H9 (cell line): ENCODE measurements at regions not wholly inside any gene's neighbourhood (a gene's known extent, or its start where the extent isn't known, plus 50 kb on each side); places are given as distances from the start of the nearest gene placed in this dataset.

Experiments
- DNase-seq: peaks from one replicate; pipeline ENCODE4 v3.0.0-alpha.2; 2017
- H2AFZ ChIP-seq: one replicate; pipeline ENCODE4 v1.6.1; 2013; ENCODE audit warnings: mild to moderate bottlenecking, low read length, control low read depth, moderate library complexity
- H2AK5ac ChIP-seq: 2 replicates; pipeline ENCODE4 v1.6.1; 2013; ENCODE audit warnings: low read length, control low read depth, mixed read lengths; ENCODE audit not compliant: insufficient read length
- H2BK120ac ChIP-seq: one replicate; pipeline ENCODE4 v1.6.1; 2013; ENCODE audit warnings: low read depth, mild to moderate bottlenecking, low read length, control low read depth, inconsistent platforms; ENCODE audit not compliant: poor library complexity, severe bottlenecking
- H2BK12ac ChIP-seq: 2 replicates; pipeline ENCODE4 v1.6.1; 2013; ENCODE audit warnings: low read length, control low read depth, mixed read lengths, low read depth; ENCODE audit not compliant: insufficient read length
- H2BK15ac ChIP-seq: 2 replicates; pipeline ENCODE4 v1.6.1; 2013; ENCODE audit warnings: low read depth, low read length, control low read depth
- H2BK20ac ChIP-seq: one replicate; pipeline ENCODE4 v1.6.1; 2013; ENCODE audit warnings: low read depth, mild to moderate bottlenecking, low read length, control low read depth, inconsistent platforms; ENCODE audit not compliant: poor library complexity, severe bottlenecking
- H2BK5ac ChIP-seq: 2 replicates; pipeline ENCODE4 v1.6.1; 2013; ENCODE audit warnings: low read length, control low read depth, mixed read lengths; ENCODE audit not compliant: insufficient read length
- H3K14ac ChIP-seq: 2 replicates; pipeline ENCODE4 v1.6.1; 2013; ENCODE audit warnings: low read length, control low read depth; ENCODE audit not compliant: insufficient read depth
- H3K18ac ChIP-seq: 2 replicates; pipeline ENCODE4 v1.6.1; 2013; ENCODE audit warnings: low read depth, mild to moderate bottlenecking, mixed read lengths, low read length, control low read depth; ENCODE audit not compliant: insufficient read length
- H3K23ac ChIP-seq: 2 replicates; pipeline ENCODE4 v1.6.1; 2013; ENCODE audit warnings: low read length, control low read depth, mixed read lengths, low read depth; ENCODE audit not compliant: insufficient read length
- H3K23me2 ChIP-seq: 2 replicates; pipeline ENCODE4 v1.6.1; 2013; ENCODE audit warnings: low read depth, mild to moderate bottlenecking, mixed read lengths, low read length, control low read depth; ENCODE audit not compliant: insufficient read length, poor library complexity, severe bottlenecking
- H3K27ac ChIP-seq: 2 replicates; pipeline ENCODE4 v1.5.1; 2013; ENCODE audit warnings: low read length, control low read depth, mixed read lengths, low read depth; ENCODE audit not compliant: insufficient read length
- H3K27me3 ChIP-seq: 2 replicates; pipeline ENCODE4 v1.6.1; 2013; ENCODE audit warnings: low read length, control low read depth, inconsistent platforms; ENCODE audit not compliant: insufficient read depth
- H3K4ac ChIP-seq: 2 replicates; pipeline ENCODE4 v1.6.1; 2013; ENCODE audit warnings: low read depth, mild to moderate bottlenecking, control low read depth, inconsistent platforms, low read length, moderate library complexity
- H3K4me1 ChIP-seq: 2 replicates; pipeline ENCODE4 v1.6.1; 2013; ENCODE audit warnings: low read length, control low read depth, inconsistent platforms; ENCODE audit not compliant: insufficient read depth
- H3K4me2 ChIP-seq: 2 replicates; pipeline ENCODE4 v1.6.1; 2013; ENCODE audit warnings: low read length, control low read depth, mixed read lengths; ENCODE audit not compliant: insufficient read length, insufficient read depth
- H3K56ac ChIP-seq: 2 replicates; pipeline ENCODE4 v1.6.1; 2013; ENCODE audit warnings: low read depth, mild to moderate bottlenecking, mixed read lengths, low read length, control low read depth; ENCODE audit not compliant: insufficient read length
- H3K79me1 ChIP-seq: 2 replicates; pipeline ENCODE4 v1.6.1; 2013; ENCODE audit warnings: low read depth, mild to moderate bottlenecking, moderate library complexity, low read length, control low read depth, inconsistent platforms; ENCODE audit not compliant: insufficient read depth, poor library complexity, severe bottlenecking
- H3K79me2 ChIP-seq: 2 replicates; pipeline ENCODE4 v1.6.1; 2013; ENCODE audit warnings: low read length, control low read depth, inconsistent platforms; ENCODE audit not compliant: insufficient read depth
- H3K9ac ChIP-seq: 2 replicates; pipeline ENCODE4 v1.6.1; 2013; ENCODE audit warnings: low read length, control low read depth, mixed read lengths; ENCODE audit not compliant: insufficient read length; ENCODE audit errors: extremely low read depth
- H3K9me3 ChIP-seq: one replicate; pipeline ENCODE4 v1.6.1; 2013; ENCODE audit warnings: low read depth, low read length, inconsistent platforms; ENCODE audit not compliant: control insufficient read depth
- H3T11ph ChIP-seq: one replicate; pipeline ENCODE4 v1.6.1; 2013; ENCODE audit warnings: mild to moderate bottlenecking, low read length, control low read depth, inconsistent platforms
- H4K20me1 ChIP-seq: one replicate; pipeline ENCODE4 v1.6.1; 2013; ENCODE audit not compliant: control insufficient read depth, insufficient read length, insufficient read depth
- H4K5ac ChIP-seq: 2 replicates; pipeline ENCODE4 v1.6.1; 2013; ENCODE audit warnings: low read depth, mild to moderate bottlenecking, mixed read lengths, low read length, control low read depth; ENCODE audit not compliant: insufficient read length
- H4K8ac ChIP-seq: replicated peaks from 2 replicates; pipeline ENCODE4 v1.6.1; 2013; ENCODE audit warnings: low read length, control low read depth, mixed read lengths, low read depth; ENCODE audit not compliant: insufficient read length
- H4K91ac ChIP-seq: 2 replicates; pipeline ENCODE4 v1.6.1; 2013; ENCODE audit warnings: low read depth, mild to moderate bottlenecking, moderate library complexity, mixed read lengths, low read length, control low read depth; ENCODE audit not compliant: insufficient read length
- H3K27ac Mint-ChIP-seq, 3 experiments: 2 replicates in 2 of 3; 3 replicates in 1 of 3; pipeline ENCODE4 v1.8.0; 2020 to 2021; ENCODE audit warnings: mixed read lengths in 3 of 3, mild to moderate bottlenecking in 1 of 3, moderate library complexity in 1 of 3
- H3K27me3 Mint-ChIP-seq: 2 replicates; pipeline ENCODE4 v1.8.0; 2021; ENCODE audit warnings: low read depth, mild to moderate bottlenecking, moderate library complexity, mixed read lengths
- H3K36me3 Mint-ChIP-seq, 3 experiments: 2 replicates in 2 of 3; 3 replicates in 1 of 3; pipeline ENCODE4 v1.8.0; 2020 to 2021; ENCODE audit warnings: low read depth in 3 of 3, mixed read lengths in 3 of 3; ENCODE audit not compliant: insufficient read depth in 1 of 3
- H3K4me1 Mint-ChIP-seq, 2 experiments: 2 replicates each; pipeline ENCODE4 v1.8.0; 2020; ENCODE audit warnings: mixed read lengths in 2 of 2
- H3K4me3 Mint-ChIP-seq, 2 experiments: 2 replicates in 1 of 2; 3 replicates in 1 of 2; pipeline ENCODE4 v1.8.0; 2020 to 2021; ENCODE audit warnings: mild to moderate bottlenecking in 2 of 2, mixed read lengths in 2 of 2, moderate library complexity in 1 of 2
- H3K9me3 Mint-ChIP-seq, 2 experiments: 2 replicates in 1 of 2; 3 replicates in 1 of 2; pipeline ENCODE4 v1.8.0; 2020; ENCODE audit warnings: mild to moderate bottlenecking in 2 of 2, mixed read lengths in 2 of 2, moderate library complexity in 1 of 2
- WGBS: extraction: QIAGEN DNeasy Blood & Tissue Kit; methylation state at CpG from one replicate; pipeline ENCODE4 v1.1.7; 2013; ENCODE audit warnings: missing lambda C conversion rate, low lambda C conversion rate, mixed read lengths; ENCODE audit not compliant: insufficient read length; ENCODE audit errors: extremely low coverage; 5-methylcytosine and 5-hydroxymethylcytosine counted together
- TF ChIP-seq, protein P1 (sequence below): fragments of 200-600 bp; sonication (generic); conservative IDR thresholded peaks from 3 replicates; pipeline ENCODE4 v1.8.0; 2021; ENCODE audit warnings: antibody characterized with exemption, mild to moderate bottlenecking

DNA sequence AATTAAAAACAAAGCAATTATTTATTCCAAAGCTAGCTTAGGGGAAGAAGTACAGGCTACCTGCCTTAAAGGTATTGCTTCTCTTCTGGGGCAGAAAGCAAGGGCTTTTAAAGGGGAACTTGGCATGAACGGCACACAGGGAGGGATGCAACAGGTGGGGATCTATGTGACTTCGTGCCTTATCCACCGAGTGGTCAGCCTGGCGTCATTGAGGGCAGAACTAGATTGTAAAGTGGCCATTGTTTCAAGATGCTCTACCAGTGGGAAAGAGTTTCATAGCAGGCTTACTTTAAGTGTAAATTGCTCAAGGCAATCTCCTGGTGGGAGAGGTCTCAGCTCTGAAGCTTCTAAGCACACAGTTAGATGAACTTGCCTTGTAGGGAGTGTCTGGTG, 360.4 kb downstream of the ATP23 start:
- Histone ChIP-seq H3K23me2 (no peaks in the 10 kb centered on the region), H3K4me1 (no peaks in the 10 kb centered on the region), H4K20me1 (no peaks in the 10 kb centered on the region), H3K9ac (no peak overlapping the region), H2BK120ac (no peak overlapping the region), H2BK15ac (no peak overlapping the region), H4K5ac (no peak overlapping the region), H4K8ac (no peak overlapping the region), H3T11ph (no peak overlapping the region), H2AFZ (no peak overlapping the region), H3K4ac (no peak overlapping the region), H2BK20ac (no peak overlapping the region), H4K91ac (no peak overlapping the region), H2BK12ac (no peak overlapping the region), H3K18ac (no peak overlapping the region), H2BK5ac (no peak overlapping the region), H3K4me2 (no peak overlapping the region), H2AK5ac (no peak overlapping the region), H3K27me3 (no peaks in the 10 kb centered on the region), H3K27ac (no peak overlapping the region), H3K14ac (no peak overlapping the region), H3K79me2 (no peaks in the 10 kb centered on the region), H3K9me3 (no peaks in the 10 kb centered on the region), H3K56ac (no peak overlapping the region), H3K23ac (no peak overlapping the region), H3K79me1 (no peaks in the 10 kb centered on the region)
- Mint-ChIP-seq H3K27me3 (no peaks in the 10 kb centered on the region), H3K4me3 (no peak overlapping the region), H3K36me3 (no peaks in the 10 kb centered on the region; a peak in 1 of 7 replicates), H3K27ac (no peak overlapping the region), H3K4me1 (peaks cover 13 to 16% of the 10 kb centered on the region in 2 experiments), H3K9me3 (peaks cover 0 to 3% of the 10 kb centered on the region in 2 experiments; a peak in 2 of 5 replicates)
- TF ChIP-seq, protein P1, sequence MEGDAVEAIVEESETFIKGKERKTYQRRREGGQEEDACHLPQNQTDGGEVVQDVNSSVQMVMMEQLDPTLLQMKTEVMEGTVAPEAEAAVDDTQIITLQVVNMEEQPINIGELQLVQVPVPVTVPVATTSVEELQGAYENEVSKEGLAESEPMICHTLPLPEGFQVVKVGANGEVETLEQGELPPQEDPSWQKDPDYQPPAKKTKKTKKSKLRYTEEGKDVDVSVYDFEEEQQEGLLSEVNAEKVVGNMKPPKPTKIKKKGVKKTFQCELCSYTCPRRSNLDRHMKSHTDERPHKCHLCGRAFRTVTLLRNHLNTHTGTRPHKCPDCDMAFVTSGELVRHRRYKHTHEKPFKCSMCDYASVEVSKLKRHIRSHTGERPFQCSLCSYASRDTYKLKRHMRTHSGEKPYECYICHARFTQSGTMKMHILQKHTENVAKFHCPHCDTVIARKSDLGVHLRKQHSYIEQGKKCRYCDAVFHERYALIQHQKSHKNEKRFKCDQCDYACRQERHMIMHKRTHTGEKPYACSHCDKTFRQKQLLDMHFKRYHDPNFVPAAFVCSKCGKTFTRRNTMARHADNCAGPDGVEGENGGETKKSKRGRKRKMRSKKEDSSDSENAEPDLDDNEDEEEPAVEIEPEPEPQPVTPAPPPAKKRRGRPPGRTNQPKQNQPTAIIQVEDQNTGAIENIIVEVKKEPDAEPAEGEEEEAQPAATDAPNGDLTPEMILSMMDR: no peak
- no CpG with 5 or more reads among the region's 4 CpGs for WGBS
- DNase-seq: no peak
